Hematopoietic multipotent progenitor cell treated with erythropoietin and hydrocortisone succinate and interleukin-3 and kit ligand, for 6 days (in vitro differentiated cells): ENCODE measurements at regions not wholly inside any gene's neighbourhood (a gene's known extent, or its start where the extent isn't known, plus 50 kb on each side); places are given as distances from the start of the nearest gene placed in this dataset.

Experiments
- DNase-seq: peaks from one replicate; pipeline ENCODE4 v3.0.0-alpha.2; 2015

- DNase-seq = no peak
These were observed 411.6 kb downstream of the STIM2 start for GRCh38 chr4:27272217-27272616.

GRCh38 chr4:27276307-27277073 lies 415.8 kb downstream of the STIM2 start:
- no peak for DNase-seq

GRCh38 chr4:27278615-27279375 lies 418.2 kb downstream of the STIM2 start:
- peak; percentile 50 for DNase-seq

GRCh38 chr4:27288496-27288895 lies 427.9 kb downstream of the STIM2 start:
- no peak for DNase-seq

GRCh38 chr4:27289704-27290103 lies 429.1 kb downstream of the STIM2 start:
- DNase-seq = no peak

GRCh38 chr4:27293831-27294230 lies 433.2 kb downstream of the STIM2 start:
- no peak for DNase-seq

GRCh38 chr4:27304751-27305150 lies 444.1 kb downstream of the STIM2 start:
- no peak for DNase-seq

- DNase-seq = no peak
These were observed 444.6 kb downstream of the STIM2 start for GRCh38 chr4:27305246-27305645.

- no peak for DNase-seq
These were observed 447.7 kb downstream of the STIM2 start for GRCh38 chr4:27308379-27308778.

GRCh38 chr4:27315625-27316024 lies 455.0 kb downstream of the STIM2 start:
- no peak for DNase-seq

- DNase-seq = no peak
These were observed 455.5 kb downstream of the STIM2 start for GRCh38 chr4:27316176-27316575.

- DNase-seq = peak; percentile 49
These were observed 458.1 kb downstream of the STIM2 start for GRCh38 chr4:27318740-27319139.

GRCh38 chr4:27326991-27327390 lies 466.4 kb downstream of the STIM2 start:
- no peak for DNase-seq

- DNase-seq = no peak
These were observed 467.0 kb downstream of the STIM2 start for GRCh38 chr4:27327421-27328181.

GRCh38 chr4:27338530-27338929 lies 477.9 kb downstream of the STIM2 start:
- no peak for DNase-seq

- no peak for DNase-seq
These were observed 482.8 kb downstream of the STIM2 start for GRCh38 chr4:27343411-27343810.

GRCh38 chr4:27350161-27350560 lies 489.5 kb downstream of the STIM2 start:
- peak; percentile 32 for DNase-seq

GRCh38 chr4:27357283-27357682 lies 496.6 kb downstream of the STIM2 start:
- peak; percentile 3 for DNase-seq

GRCh38 chr4:27358269-27358668 lies 497.6 kb downstream of the STIM2 start:
- DNase-seq = no peak

- DNase-seq = no peak
These were observed 499.5 kb downstream of the STIM2 start for GRCh38 chr4:27360131-27360530.

- no peak for DNase-seq
These were observed 500.2 kb downstream of the STIM2 start for GRCh38 chr4:27360790-27361267.

- DNase-seq = no peak
These were observed 503.9 kb downstream of the STIM2 start for GRCh38 chr4:27364509-27364908.

- DNase-seq = no peak
These were observed 505.6 kb downstream of the STIM2 start for GRCh38 chr4:27366104-27366823.
